ENCODE measurements at regions not wholly inside any gene's neighbourhood (a gene's known extent, or its start where the extent isn't known, plus 50 kb on each side); places are given as distances from the start of the nearest gene placed in this dataset.
"Not testable (repeated sequence)": the region's sequence is repeated elsewhere in the genome, so short reads cannot be mapped to it uniquely, and the experiment has no call there.

GRCh38 chr9:67269692-67270091, 277.3 kb upstream of the SPATA31A3 start:
- H3K4me1 Mint-ChIP-seq; POLR2A ChIA-PET; H3K27ac Mint-ChIP-seq; H3K79me2 ChIP-seq (ENCODE audit: control insufficient read depth, insufficient read depth, low read length); H3K27ac ChIP-seq (ENCODE audit: low read length in 2 of 2); H3K9me3 ChIP-seq (ENCODE audit: control extremely low read depth in 1 of 3, control insufficient read depth in 2 of 3, insufficient read depth in 1 of 3, low read length in 2 of 3); H3K4me3 Mint-ChIP-seq; CTCF ChIA-PET; H3K4me1 ChIP-seq (ENCODE audit: control insufficient read depth in 2 of 2, insufficient read depth in 2 of 2, low read length in 2 of 2); ATAC-seq (ENCODE audit: low read depth); H3K9ac ChIP-seq (ENCODE audit: low read length); H3K4me3 ChIP-seq (ENCODE audit: control extremely low read depth in 1 of 5, extremely low read depth in 1 of 5, insufficient read depth in 1 of 5, low read depth in 2 of 5, low read length in 4 of 5); DNase-seq; H3K27me3 ChIP-seq (replicated peaks in 1 of 4; ENCODE audit: control extremely low read depth in 1 of 4, control insufficient read depth in 3 of 4, insufficient read depth in 4 of 4, low read length in 3 of 4); H3K9me3 Mint-ChIP-seq (ENCODE audit: insufficient read depth); H2AFZ ChIP-seq (ENCODE audit: insufficient read depth, low read depth, low read length, poor library complexity, severe bottlenecking); H3K27me3 Mint-ChIP-seq; H3K36me3 ChIP-seq (replicated peaks in 1 of 2; ENCODE audit: control extremely low read depth in 1 of 2, control insufficient read depth in 1 of 2, extremely low read depth in 1 of 2, insufficient read depth in 2 of 2, low read length in 1 of 2); H3K4me2 ChIP-seq (replicated peaks; ENCODE audit: low read depth, low read length, poor library complexity, severe bottlenecking); intact Hi-C loops (cut with micrococcal nuclease); H4K20me1 ChIP-seq (ENCODE audit: control insufficient read depth, insufficient read depth, low read length, poor library complexity, severe bottlenecking): not testable (repeated sequence)
- no CpG with 5 or more reads among the region's 1 CpG for WGBS (ENCODE audit: insufficient coverage)

DNA sequence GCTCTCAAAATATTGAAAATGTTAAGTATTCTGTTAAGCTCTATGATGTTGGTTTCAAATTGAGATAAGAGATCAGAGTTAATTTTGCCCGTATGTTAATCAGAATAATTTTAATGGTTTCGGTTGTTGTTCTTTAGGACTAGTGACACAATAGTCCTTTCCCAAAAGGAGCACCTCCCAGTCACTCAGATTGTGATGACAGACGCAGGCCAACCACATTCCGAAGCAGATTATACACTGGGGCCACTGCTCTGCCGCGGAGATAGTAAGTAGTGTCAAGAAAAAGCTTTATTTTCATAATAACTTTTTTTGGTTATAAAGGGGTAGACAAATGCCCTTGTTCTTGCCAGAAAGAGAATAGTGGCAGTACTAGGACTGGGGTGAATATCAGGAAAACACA, 265.5 kb upstream of the SPATA31A3 start:
- H3K9me3 Mint-ChIP-seq (ENCODE audit: insufficient read depth); H3K4me3 ChIP-seq (ENCODE audit: control extremely low read depth in 1 of 5, extremely low read depth in 1 of 5, insufficient read depth in 1 of 5, low read depth in 2 of 5, low read length in 4 of 5); H3K27ac Mint-ChIP-seq; H3K79me2 ChIP-seq (ENCODE audit: control insufficient read depth, insufficient read depth, low read length); H2AFZ ChIP-seq (ENCODE audit: insufficient read depth, low read depth, low read length, poor library complexity, severe bottlenecking); H3K27me3 Mint-ChIP-seq; H3K4me1 ChIP-seq (ENCODE audit: control insufficient read depth in 2 of 2, insufficient read depth in 2 of 2, low read length in 2 of 2); H3K27me3 ChIP-seq (replicated peaks in 1 of 4; ENCODE audit: control extremely low read depth in 1 of 4, control insufficient read depth in 3 of 4, insufficient read depth in 4 of 4, low read length in 3 of 4); H3K9ac ChIP-seq (ENCODE audit: low read length); CTCF ChIA-PET; H3K9me3 ChIP-seq (ENCODE audit: control extremely low read depth in 1 of 3, control insufficient read depth in 2 of 3, insufficient read depth in 1 of 3, low read length in 2 of 3); H3K4me1 Mint-ChIP-seq; H4K20me1 ChIP-seq (ENCODE audit: control insufficient read depth, insufficient read depth, low read length, poor library complexity, severe bottlenecking); H3K4me2 ChIP-seq (replicated peaks; ENCODE audit: low read depth, low read length, poor library complexity, severe bottlenecking); POLR2A ChIA-PET; H3K4me3 Mint-ChIP-seq; H3K36me3 ChIP-seq (replicated peaks in 1 of 2; ENCODE audit: control extremely low read depth in 1 of 2, control insufficient read depth in 1 of 2, extremely low read depth in 1 of 2, insufficient read depth in 2 of 2, low read length in 1 of 2); DNase-seq; ATAC-seq (ENCODE audit: low read depth); H3K27ac ChIP-seq (ENCODE audit: low read length in 2 of 2); intact Hi-C loops (cut with micrococcal nuclease): not testable (repeated sequence)
- no CpG with 5 or more reads among the region's 6 CpGs for WGBS (ENCODE audit: insufficient coverage)

DNA sequence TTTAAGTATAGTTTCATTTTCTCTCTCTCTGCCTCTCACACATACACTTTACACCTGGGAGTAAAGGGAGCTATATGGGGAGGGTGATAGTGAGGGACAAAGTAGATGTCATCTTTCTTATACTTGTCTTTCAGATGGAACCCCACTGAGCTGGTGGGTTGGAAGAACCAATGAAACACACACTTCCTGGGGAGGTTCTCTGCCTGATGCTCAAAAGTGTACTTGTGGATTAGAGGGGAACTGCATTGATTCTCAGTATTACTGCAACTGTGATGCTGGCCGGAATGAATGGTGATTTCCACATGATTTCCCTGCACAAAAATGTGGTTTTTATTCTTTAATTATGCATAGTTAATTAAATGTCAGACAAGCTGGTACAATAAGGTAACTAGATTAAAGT, 256.6 kb upstream of the SPATA31A3 start:
- H4K20me1 ChIP-seq (ENCODE audit: control insufficient read depth, insufficient read depth, low read length, poor library complexity, severe bottlenecking); H3K27me3 Mint-ChIP-seq; H3K36me3 ChIP-seq (replicated peaks in 1 of 2; ENCODE audit: control extremely low read depth in 1 of 2, control insufficient read depth in 1 of 2, extremely low read depth in 1 of 2, insufficient read depth in 2 of 2, low read length in 1 of 2); H3K4me1 ChIP-seq (ENCODE audit: control insufficient read depth in 2 of 2, insufficient read depth in 2 of 2, low read length in 2 of 2); H3K27ac ChIP-seq (ENCODE audit: low read length in 2 of 2); H3K27me3 ChIP-seq (replicated peaks in 1 of 4; ENCODE audit: control extremely low read depth in 1 of 4, control insufficient read depth in 3 of 4, insufficient read depth in 4 of 4, low read length in 3 of 4); H3K4me3 Mint-ChIP-seq; H3K79me2 ChIP-seq (ENCODE audit: control insufficient read depth, insufficient read depth, low read length); H3K27ac Mint-ChIP-seq; ATAC-seq (ENCODE audit: low read depth); POLR2A ChIA-PET; CTCF ChIA-PET; H3K9ac ChIP-seq (ENCODE audit: low read length); H2AFZ ChIP-seq (ENCODE audit: insufficient read depth, low read depth, low read length, poor library complexity, severe bottlenecking); DNase-seq; H3K9me3 Mint-ChIP-seq (ENCODE audit: insufficient read depth); intact Hi-C loops (cut with micrococcal nuclease); H3K4me3 ChIP-seq (ENCODE audit: control extremely low read depth in 1 of 5, extremely low read depth in 1 of 5, insufficient read depth in 1 of 5, low read depth in 2 of 5, low read length in 4 of 5); H3K4me1 Mint-ChIP-seq; H3K4me2 ChIP-seq (replicated peaks; ENCODE audit: low read depth, low read length, poor library complexity, severe bottlenecking); H3K9me3 ChIP-seq (ENCODE audit: control extremely low read depth in 1 of 3, control insufficient read depth in 2 of 3, insufficient read depth in 1 of 3, low read length in 2 of 3): not testable (repeated sequence)
- WGBS (ENCODE audit: insufficient coverage) = no CpG with 5 or more reads among the region's 1 CpG

- H3K4me1 ChIP-seq (ENCODE audit: control insufficient read depth in 2 of 2, insufficient read depth in 2 of 2, low read length in 2 of 2); H3K9me3 ChIP-seq (ENCODE audit: control extremely low read depth in 1 of 3, control insufficient read depth in 2 of 3, insufficient read depth in 1 of 3, low read length in 2 of 3); H3K27me3 Mint-ChIP-seq; DNase-seq; H3K27ac Mint-ChIP-seq; H4K20me1 ChIP-seq (ENCODE audit: control insufficient read depth, insufficient read depth, low read length, poor library complexity, severe bottlenecking); POLR2A ChIA-PET; H3K27ac ChIP-seq (ENCODE audit: low read length in 2 of 2); H3K27me3 ChIP-seq (replicated peaks in 1 of 4; ENCODE audit: control extremely low read depth in 1 of 4, control insufficient read depth in 3 of 4, insufficient read depth in 4 of 4, low read length in 3 of 4); H3K9ac ChIP-seq (ENCODE audit: low read length); intact Hi-C loops (cut with micrococcal nuclease); H2AFZ ChIP-seq (ENCODE audit: insufficient read depth, low read depth, low read length, poor library complexity, severe bottlenecking); H3K36me3 ChIP-seq (replicated peaks in 1 of 2; ENCODE audit: control extremely low read depth in 1 of 2, control insufficient read depth in 1 of 2, extremely low read depth in 1 of 2, insufficient read depth in 2 of 2, low read length in 1 of 2); CTCF ChIA-PET; H3K79me2 ChIP-seq (ENCODE audit: control insufficient read depth, insufficient read depth, low read length); H3K9me3 Mint-ChIP-seq (ENCODE audit: insufficient read depth); H3K4me1 Mint-ChIP-seq; ATAC-seq (ENCODE audit: low read depth); H3K4me3 ChIP-seq (ENCODE audit: control extremely low read depth in 1 of 5, extremely low read depth in 1 of 5, insufficient read depth in 1 of 5, low read depth in 2 of 5, low read length in 4 of 5); H3K4me3 Mint-ChIP-seq; H3K4me2 ChIP-seq (replicated peaks; ENCODE audit: low read depth, low read length, poor library complexity, severe bottlenecking): not testable (repeated sequence)
- WGBS (ENCODE audit: insufficient coverage) = no CpG with 5 or more reads among the region's 16 CpGs
Measured at GRCh38 chr9:67212073-67212472, 219.7 kb upstream of the SPATA31A3 start.
